Hematopoietic multipotent progenitor cell treated with erythropoietin and hydrocortisone succinate and interleukin-3 and kit ligand, for 8 days (in vitro differentiated cells): ENCODE measurements at regions not wholly inside any gene's neighbourhood (a gene's known extent, or its start where the extent isn't known, plus 50 kb on each side); places are given as distances from the start of the nearest gene placed in this dataset.
"Not testable (repeated sequence)": the region's sequence is repeated elsewhere in the genome, so short reads cannot be mapped to it uniquely, and the experiment has no call there.

Source experiments
- DNase-seq: peaks from one replicate; pipeline ENCODE4 v3.0.0-alpha.2; 2015

GRCh38 chr3:194888062-194888461 is 202.4 kb downstream of the FAM43A start:
- DNase-seq = not testable (repeated sequence)

GRCh38 chr3:194888916-194889315 is 203.2 kb downstream of the FAM43A start:
- no peak for DNase-seq

- DNase-seq = no peak
Measured at GRCh38 chr3:194890091-194890490, 204.4 kb downstream of the FAM43A start.

- no peak for DNase-seq
Measured at GRCh38 chr3:194893121-194893987, 207.7 kb downstream of the FAM43A start.

GRCh38 chr3:194894538-194894937 is 208.9 kb downstream of the FAM43A start:
- DNase-seq = no peak

- no peak for DNase-seq
Measured at GRCh38 chr3:194900854-194901522, 215.3 kb downstream of the FAM43A start.

GRCh38 chr3:194903447-194903846 is 217.8 kb downstream of the FAM43A start:
- DNase-seq = not testable (repeated sequence)

- DNase-seq = not testable (repeated sequence)
Measured at GRCh38 chr3:194904999-194905398, 219.3 kb downstream of the FAM43A start.

GRCh38 chr3:194905696-194906095 is 220.0 kb downstream of the FAM43A start:
- DNase-seq = no peak

- no peak for DNase-seq
Measured at GRCh38 chr3:194906229-194906629, 220.5 kb downstream of the FAM43A start.

GRCh38 chr3:194906970-194907629 is 221.4 kb downstream of the FAM43A start:
- no peak for DNase-seq

- no peak for DNase-seq
Measured at GRCh38 chr3:194907811-194908210, 222.1 kb downstream of the FAM43A start.

GRCh38 chr3:194908496-194908895 is 222.8 kb downstream of the FAM43A start:
- no peak for DNase-seq

- no peak for DNase-seq
Measured at GRCh38 chr3:194908972-194909371, 223.3 kb downstream of the FAM43A start.

- DNase-seq = peak; percentile 4
Measured at GRCh38 chr3:194910414-194910984, 224.8 kb downstream of the FAM43A start.

GRCh38 chr3:194913316-194913715 is 227.6 kb downstream of the FAM43A start:
- DNase-seq = no peak

- DNase-seq = not testable (repeated sequence)
Measured at GRCh38 chr3:194924889-194925288, 239.2 kb downstream of the FAM43A start.

GRCh38 chr3:194925614-194926013 is 239.9 kb downstream of the FAM43A start:
- DNase-seq = no peak

- no peak for DNase-seq
Measured at GRCh38 chr3:194928227-194928626, 242.5 kb downstream of the FAM43A start.

GRCh38 chr3:194928831-194929577 is 243.3 kb downstream of the FAM43A start:
- DNase-seq = peak; percentile 14

- no peak for DNase-seq
Measured at GRCh38 chr3:194929578-194929960, 243.9 kb downstream of the FAM43A start.

- DNase-seq = no peak
Measured at GRCh38 chr3:194930377-194931204, 244.9 kb downstream of the FAM43A start.
